NOMO-1 treated with DMSO at 0.1 percent for 48 hours (cell line): ENCODE measurements at regions not wholly inside any gene's neighbourhood (a gene's known extent, or its start where the extent isn't known, plus 50 kb on each side); places are given as distances from the start of the nearest gene placed in this dataset.
"Not testable (repeated sequence)": the region's sequence is repeated elsewhere in the genome, so short reads cannot be mapped to it uniquely, and the experiment has no call there.

Experiments used
- DNase-seq: peaks from one replicate; lab custom pipeline; 2025; ENCODE audit not compliant: unreplicated experiment; lab: John Stamatoyannopoulos, UW

GRCh38 chr3:73228000-73228399, 166.5 kb downstream of the EBLN2 start:
- DNase-seq = peak; percentile 28

DNA sequence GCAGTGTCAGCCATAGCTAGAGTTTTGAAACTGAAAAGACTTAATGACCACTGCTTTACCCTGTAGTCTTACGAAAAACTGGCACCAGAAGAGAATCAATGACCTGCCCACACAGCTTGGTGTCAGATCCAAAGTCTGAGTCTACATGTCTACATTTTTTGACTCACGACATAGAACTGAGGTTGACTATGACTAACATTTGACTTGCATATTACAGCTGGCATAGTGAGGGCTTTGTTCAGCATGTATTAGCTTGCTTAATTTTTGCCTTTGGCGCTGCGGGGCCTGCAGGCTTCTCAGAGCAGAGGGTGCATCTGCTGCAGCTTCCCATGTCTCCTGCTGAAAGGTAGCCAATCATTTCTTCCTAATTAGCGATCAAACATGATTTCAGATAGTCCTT, 167.0 kb downstream of the EBLN2 start:
- no peak for DNase-seq

GRCh38 chr3:73228959-73229358, 167.5 kb downstream of the EBLN2 start:
- DNase-seq = no peak

- peak; percentile 55 for DNase-seq
Measured at GRCh38 chr3:73234354-73235014, 173.0 kb downstream of the EBLN2 start.

DNA sequence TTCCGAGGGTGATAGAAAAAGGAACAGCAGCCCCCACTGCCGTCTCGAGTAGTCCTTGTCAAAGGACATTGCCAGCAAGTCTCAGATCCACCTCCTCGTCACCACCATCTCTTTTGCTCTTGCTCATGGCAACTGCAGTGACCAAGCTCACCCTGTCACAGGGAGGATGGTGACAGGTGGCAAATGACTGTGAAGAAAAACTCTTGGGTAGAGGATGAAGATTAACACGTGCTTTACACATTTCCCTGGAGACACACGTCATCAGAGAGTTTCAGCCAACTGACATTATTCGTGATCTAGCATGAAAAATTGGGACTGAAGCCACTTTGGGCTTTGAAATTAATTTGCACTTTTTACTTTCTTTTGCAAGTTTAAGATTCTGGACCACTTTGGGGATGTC, 174.3 kb downstream of the EBLN2 start:
- no peak for DNase-seq

DNA sequence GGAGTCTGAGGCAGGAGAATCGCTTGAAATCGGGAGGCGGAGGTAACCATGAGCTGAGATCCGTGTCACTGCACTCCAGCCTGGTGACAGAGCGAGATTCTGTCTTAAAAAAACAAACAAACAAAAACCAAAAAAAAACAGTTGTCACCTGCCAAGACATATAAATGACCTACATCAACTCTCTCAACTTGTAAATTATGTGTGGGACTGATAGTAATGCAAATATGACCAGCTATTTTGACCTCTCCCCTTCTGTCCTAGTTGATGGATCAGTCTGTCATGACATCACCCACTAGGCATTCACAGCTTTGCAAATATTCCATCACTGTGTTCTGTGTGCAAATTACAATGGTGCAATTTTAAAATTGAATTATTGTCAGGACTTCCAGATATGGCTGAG, 175.4 kb downstream of the EBLN2 start:
- no peak for DNase-seq

GRCh38 chr3:73243740-73244139, 182.3 kb downstream of the EBLN2 start:
- no peak for DNase-seq

GRCh38 chr3:73245459-73245858, 184.0 kb downstream of the EBLN2 start:
- peak; percentile 77 for DNase-seq

DNA sequence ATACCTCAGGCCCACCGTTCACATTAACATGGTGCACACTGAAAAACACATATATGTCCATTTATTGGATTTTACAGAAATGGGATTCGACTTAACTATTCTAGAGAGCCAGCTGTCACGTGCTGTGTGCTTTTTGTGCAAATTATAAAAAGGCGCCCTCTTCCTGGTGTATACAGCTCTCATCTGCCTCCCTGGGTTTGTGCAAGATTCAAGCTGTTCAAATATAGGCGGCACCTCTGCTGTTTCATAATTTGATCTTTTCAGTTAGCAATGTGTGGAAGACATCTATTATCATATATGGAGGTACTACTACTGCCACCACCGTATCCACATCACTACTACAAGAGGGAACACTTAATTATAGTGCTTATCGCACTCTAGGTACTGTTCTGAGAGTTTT, 187.6 kb downstream of the EBLN2 start:
- DNase-seq = no peak

GRCh38 chr3:73254062-73254461, 192.6 kb downstream of the EBLN2 start:
- DNase-seq = no peak

DNA sequence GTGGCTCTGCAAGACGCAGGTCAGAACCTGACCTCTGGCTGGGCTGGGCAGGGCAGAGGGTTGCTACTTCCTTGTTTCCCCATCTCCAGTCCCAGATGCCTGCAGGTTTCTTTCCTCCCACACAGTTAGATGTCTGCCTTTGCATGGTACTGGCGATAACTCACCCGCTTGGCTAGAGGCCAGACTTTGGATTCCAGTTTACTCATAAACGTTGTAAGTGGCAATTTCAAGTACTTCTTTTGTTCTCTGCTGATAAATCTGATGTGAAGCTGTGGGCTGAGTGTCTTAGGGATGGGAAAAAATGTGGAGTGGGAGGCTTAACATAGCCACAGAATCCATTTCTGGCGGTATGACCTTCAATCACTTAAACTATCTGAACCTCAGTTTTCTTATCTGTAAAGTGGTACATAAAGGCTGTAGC, 194.2 kb downstream of the EBLN2 start:
- no peak for DNase-seq

DNA sequence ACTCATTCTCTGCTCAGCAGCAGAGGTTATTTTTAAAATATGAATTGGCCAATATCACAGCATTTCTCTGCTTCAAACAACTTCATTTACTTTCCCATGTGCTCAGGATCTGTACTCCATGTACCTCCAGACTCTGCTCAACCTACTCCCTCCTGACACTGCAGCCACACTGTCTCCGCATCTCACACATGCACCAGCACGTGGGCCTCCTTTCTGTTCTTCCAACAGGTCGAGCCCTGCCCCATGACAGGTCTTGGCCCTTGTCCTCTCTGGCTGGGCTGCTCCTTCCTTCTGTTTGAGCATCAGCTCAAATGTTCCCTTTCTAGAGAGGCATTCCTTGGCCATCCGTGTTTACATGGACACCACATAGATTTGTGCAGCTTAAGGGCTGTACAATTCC, 195.7 kb downstream of the EBLN2 start:
- no peak for DNase-seq

GRCh38 chr3:73258057-73258456, 196.6 kb downstream of the EBLN2 start:
- DNase-seq = no peak

- DNase-seq = no peak
Measured at GRCh38 chr3:73259291-73259690, 197.8 kb downstream of the EBLN2 start.

GRCh38 chr3:73259856-73260255, 198.4 kb downstream of the EBLN2 start:
- DNase-seq = no peak

GRCh38 chr3:73266558-73266957, 205.1 kb downstream of the EBLN2 start:
- DNase-seq = not testable (repeated sequence)

GRCh38 chr3:73269126-73269525, 207.7 kb downstream of the EBLN2 start:
- DNase-seq = not testable (repeated sequence)

- DNase-seq = no peak
Measured at GRCh38 chr3:73270839-73271483, 209.5 kb downstream of the EBLN2 start.

GRCh38 chr3:73273341-73273740, 211.9 kb downstream of the EBLN2 start:
- DNase-seq = no peak

DNA sequence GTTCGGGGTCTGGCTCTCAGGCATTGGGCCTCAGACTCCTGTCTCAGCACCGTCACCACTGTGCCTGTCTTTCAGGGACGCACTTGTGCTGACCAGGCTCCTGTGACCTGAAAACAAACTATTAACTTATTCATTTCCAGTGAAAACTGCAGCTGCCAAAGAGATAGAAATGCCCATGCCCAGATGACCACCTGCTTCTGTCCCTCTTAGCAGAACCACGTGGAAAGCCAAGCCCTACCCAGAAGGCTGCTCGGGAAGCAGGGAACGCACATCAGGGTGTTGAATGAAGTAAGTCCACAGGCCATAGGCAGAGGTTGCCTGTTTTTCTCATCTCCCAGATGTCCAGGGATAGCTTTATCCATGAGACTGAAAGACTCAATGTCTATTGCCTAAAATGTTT, 219.3 kb downstream of the EBLN2 start:
- DNase-seq = no peak

DNA sequence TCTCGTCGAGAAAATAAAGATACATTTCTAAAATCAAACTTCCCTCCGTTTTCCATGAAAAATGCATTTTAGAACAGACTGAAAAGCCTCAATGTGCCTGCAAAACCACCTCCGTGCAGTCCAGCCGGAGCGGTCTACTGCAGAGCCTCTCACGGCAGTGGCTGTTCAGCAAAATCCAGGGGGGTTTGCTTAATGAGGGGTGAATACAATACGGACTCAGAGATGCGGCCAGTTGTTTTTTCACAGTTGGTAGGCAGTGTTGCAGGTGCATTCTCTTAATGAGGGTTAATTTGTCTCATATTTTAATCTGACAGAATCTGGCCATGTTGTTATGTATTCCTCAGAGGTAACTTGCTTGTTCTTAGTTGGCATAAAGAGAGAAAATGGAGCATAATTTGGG, 223.0 kb downstream of the EBLN2 start:
- no peak for DNase-seq

DNA sequence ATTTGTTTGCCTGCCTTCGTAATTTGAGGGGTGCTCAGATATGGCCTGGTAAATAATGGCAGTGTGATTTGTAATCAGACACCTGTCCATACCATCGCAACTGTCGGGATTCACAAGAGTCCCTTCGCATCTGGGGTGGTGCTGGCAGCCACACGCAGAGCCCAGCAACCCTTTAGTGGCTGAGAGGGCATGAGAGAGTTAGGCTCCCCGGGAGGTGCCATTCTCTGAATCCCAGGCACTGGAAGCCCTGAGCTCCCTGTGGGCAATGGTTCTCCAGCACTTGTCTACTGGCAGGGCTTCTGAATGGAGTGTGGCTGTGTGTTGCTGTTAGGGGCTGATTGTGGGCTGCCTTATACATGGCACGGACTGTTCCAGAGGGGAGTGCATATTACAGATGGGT, 230.1 kb downstream of the EBLN2 start:
- DNase-seq = no peak

DNA sequence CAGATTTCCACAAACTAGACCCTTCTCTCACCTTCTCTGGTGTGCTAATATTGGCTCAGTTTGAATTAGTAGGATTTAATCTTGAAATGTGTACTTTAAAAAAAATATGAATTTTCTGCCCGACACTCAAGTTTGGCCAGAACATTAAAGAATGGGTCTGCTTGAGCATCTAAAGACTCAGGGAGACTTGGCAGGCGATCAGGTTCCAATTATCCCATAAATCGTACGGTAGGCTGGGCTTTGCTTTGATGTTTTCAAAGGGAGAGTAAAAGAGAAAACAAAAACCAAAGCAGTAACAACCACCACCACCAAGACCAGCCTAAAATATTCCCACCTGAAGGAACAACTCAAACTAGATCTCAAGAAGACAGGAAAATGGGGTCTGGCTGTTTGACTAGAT, 230.8 kb downstream of the EBLN2 start:
- no peak for DNase-seq
